Activated T-cell treated with anti-CD3 and anti-CD28 coated beads, Interleukin-2, amount 50 U/mL, for 72 hours (primary cell): ENCODE measurements at regions not wholly inside any gene's neighbourhood (a gene's known extent, or its start where the extent isn't known, plus 50 kb on each side); places are given as distances from the start of the nearest gene placed in this dataset.
"Not testable (repeated sequence)": the region's sequence is repeated elsewhere in the genome, so short reads cannot be mapped to it uniquely, and the experiment has no call there.

Source experiments
- ATAC-seq, 2 donors: fragments of 150-1000 bp; cut with Tn5 transposase; replicated peaks in 1 of 2; 2 replicates each; pipeline ENCODE4 v1.10.0; 2021; ENCODE audit warnings: moderate library complexity in 2 of 2, mild to moderate bottlenecking in 1 of 2
- DNase-seq, 2 donors: peaks; one replicate each; pipeline ENCODE4 v3.0.0; 2021 to 2022; ENCODE audit warnings: mixed read lengths in 1 of 2
- H3K27ac Mint-ChIP-seq: one replicate; pipeline ENCODE4 v1.8.0; 2022; ENCODE audit warnings: mild to moderate bottlenecking, moderate library complexity, mixed read lengths
- H3K27me3 Mint-ChIP-seq: one replicate; pipeline ENCODE4 v1.8.0; 2022; ENCODE audit warnings: low read depth, mixed read lengths
- H3K36me3 Mint-ChIP-seq, 2 donors: one replicate each; pipeline ENCODE4 v1.8.0; 2022; ENCODE audit warnings: mixed read lengths in 2 of 2, mild to moderate bottlenecking in 1 of 2; ENCODE audit not compliant: insufficient read depth in 2 of 2
- H3K4me1 Mint-ChIP-seq: one replicate; pipeline ENCODE4 v1.8.0; 2022; ENCODE audit warnings: low read depth, mixed read lengths
- H3K4me3 Mint-ChIP-seq, 2 donors: one replicate each; pipeline ENCODE4 v1.8.0; 2022; ENCODE audit warnings: mild to moderate bottlenecking in 2 of 2, mixed read lengths in 2 of 2, moderate library complexity in 2 of 2
- H3K9me3 Mint-ChIP-seq, 2 donors: one replicate each; pipeline ENCODE4 v1.8.0; 2022; ENCODE audit warnings: mixed read lengths in 2 of 2

- peaks cover 4% of the 10 kb centered on the region for H3K4me1 Mint-ChIP-seq
- ATAC-seq (no peak), DNase-seq (no peak)
- no peak overlapping the region for H3K27ac Mint-ChIP-seq
- no peak overlapping the region for H3K4me3 Mint-ChIP-seq
- H3K9me3 Mint-ChIP-seq, result no peaks in the 10 kb centered on the region
- peaks cover 19% of the 10 kb centered on the region for H3K27me3 Mint-ChIP-seq
- H3K36me3 Mint-ChIP-seq, result no peaks in the 10 kb centered on the region
These were observed 100.5 kb upstream of the SETBP1 start for GRCh38 chr18:44580159-44580558.

GRCh38 chr18:44580782-44581181 is 99.9 kb upstream of the SETBP1 start:
- H3K36me3 Mint-ChIP-seq, result not testable (repeated sequence)

DNA sequence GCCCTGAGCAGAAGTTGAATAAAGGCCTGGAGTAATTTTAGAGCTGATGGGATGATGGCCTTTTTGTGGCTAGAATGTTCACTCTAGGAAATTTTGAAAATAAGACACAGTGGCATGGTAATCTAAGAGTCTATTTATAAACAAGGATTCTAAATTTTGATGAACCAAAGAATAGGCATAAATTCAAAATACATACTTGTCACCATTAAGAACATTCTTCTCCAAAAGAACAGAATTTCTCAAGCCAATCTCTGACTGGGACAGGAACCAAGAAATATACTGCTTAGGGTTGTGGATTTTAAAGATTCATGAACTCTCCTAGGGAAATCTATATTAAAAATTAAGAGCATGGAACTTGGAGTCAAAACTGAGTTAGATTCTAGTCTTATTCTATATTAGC is 98.2 kb upstream of the SETBP1 start:
- H3K27me3 Mint-ChIP-seq, result peaks cover 19% of the 10 kb centered on the region
- no peak overlapping the region for H3K27ac Mint-ChIP-seq
- H3K4me1 Mint-ChIP-seq, result peaks cover 4% of the 10 kb centered on the region
- H3K4me3 Mint-ChIP-seq, result no peak overlapping the region
- no peaks in the 10 kb centered on the region for H3K36me3 Mint-ChIP-seq
- DNase-seq, result no peak
- H3K9me3 Mint-ChIP-seq, result no peaks in the 10 kb centered on the region
- ATAC-seq, result no peak

More at GRCh38 chr18:44580782-44581181, 99.9 kb upstream of the SETBP1 start:
- not testable (repeated sequence) for H3K4me3 Mint-ChIP-seq, DNase-seq, H3K27ac Mint-ChIP-seq, H3K4me1 Mint-ChIP-seq, ATAC-seq, H3K9me3 Mint-ChIP-seq
- H3K27me3 Mint-ChIP-seq, result peaks cover 19% of the 10 kb centered on the region

- H3K27me3 Mint-ChIP-seq, result peaks cover 23% of the 10 kb centered on the region
- H3K27ac Mint-ChIP-seq, result no peak overlapping the region
- no peak overlapping the region for H3K4me3 Mint-ChIP-seq
- peaks cover 4% of the 10 kb centered on the region for H3K4me1 Mint-ChIP-seq
- ATAC-seq, result no peak
- no peaks in the 10 kb centered on the region for H3K9me3 Mint-ChIP-seq
- no peaks in the 10 kb centered on the region for H3K36me3 Mint-ChIP-seq
- no peak for DNase-seq
These were observed 95.8 kb upstream of the SETBP1 start for GRCh38 chr18:44584900-44585299.

DNA sequence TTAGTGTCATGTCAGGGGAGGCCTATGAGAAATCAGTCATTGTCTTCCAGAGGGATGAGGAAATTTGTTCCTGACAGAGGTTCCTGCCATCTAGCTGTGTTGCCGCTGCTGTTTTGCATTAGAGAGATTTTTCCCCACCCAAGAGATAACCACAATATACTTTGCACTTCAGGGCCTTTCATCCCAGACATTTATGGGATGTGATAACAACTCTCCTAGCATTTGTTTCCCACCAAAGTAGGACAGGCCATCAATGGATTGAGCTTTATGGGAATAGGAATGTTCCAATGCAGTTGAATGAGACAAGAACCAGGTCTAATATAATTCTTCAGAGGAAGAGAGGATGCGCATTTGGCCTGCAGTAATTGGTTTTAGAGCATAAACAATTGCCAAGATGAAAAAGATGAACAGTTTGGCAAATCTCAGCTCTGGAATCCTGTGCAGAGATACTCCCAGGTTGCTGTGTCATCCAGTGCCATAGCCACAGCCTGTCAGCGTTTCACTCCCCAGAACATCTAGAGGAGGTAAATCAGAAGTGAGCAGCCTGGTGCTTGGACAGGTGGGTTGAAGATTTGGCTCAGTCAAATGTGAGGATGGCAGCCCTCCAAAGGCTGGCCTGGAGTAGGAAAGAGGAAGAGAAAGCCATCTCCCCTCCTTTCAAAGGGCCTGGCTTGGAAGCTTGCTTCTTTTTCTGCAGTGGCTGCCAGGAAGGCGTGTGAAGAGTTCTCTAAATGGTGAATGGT is 93.7 kb upstream of the SETBP1 start:
- Mint-ChIP-seq H3K36me3 (no peaks in the 10 kb centered on the region), H3K4me1 (peaks cover under 1% of the 10 kb centered on the region), H3K9me3 (no peaks in the 10 kb centered on the region), H3K27me3 (peaks cover 32% of the 10 kb centered on the region), H3K27ac (no peak overlapping the region), H3K4me3 (no peak overlapping the region)
- ATAC-seq, result no peak
- DNase-seq, result no peak

DNA sequence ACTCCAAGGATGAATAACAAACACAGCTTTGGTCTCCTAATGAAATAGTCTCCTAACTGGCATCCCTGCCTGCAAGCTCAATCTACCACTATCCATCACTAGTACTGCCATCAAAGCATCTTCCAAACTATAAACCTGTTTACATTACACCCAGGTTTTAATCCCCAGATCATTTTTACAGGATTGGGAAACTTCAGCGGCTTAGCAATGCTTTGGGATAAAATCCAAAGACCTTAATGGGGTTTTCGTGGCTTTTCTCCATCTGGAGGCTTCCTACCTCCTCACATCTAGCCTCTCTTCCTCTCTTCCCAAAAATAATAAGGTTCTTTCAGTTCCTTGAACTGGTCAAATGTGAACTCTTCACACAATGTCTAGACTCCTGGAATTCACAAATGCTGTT is 92.2 kb upstream of the SETBP1 start:
- Mint-ChIP-seq H3K27ac (no peak overlapping the region), H3K9me3 (no peaks in the 10 kb centered on the region), H3K4me1 (no peaks in the 10 kb centered on the region), H3K36me3 (no peaks in the 10 kb centered on the region), H3K27me3 (peaks cover 28% of the 10 kb centered on the region), H3K4me3 (no peak overlapping the region)
- no peak for DNase-seq
- no peak for ATAC-seq

DNA sequence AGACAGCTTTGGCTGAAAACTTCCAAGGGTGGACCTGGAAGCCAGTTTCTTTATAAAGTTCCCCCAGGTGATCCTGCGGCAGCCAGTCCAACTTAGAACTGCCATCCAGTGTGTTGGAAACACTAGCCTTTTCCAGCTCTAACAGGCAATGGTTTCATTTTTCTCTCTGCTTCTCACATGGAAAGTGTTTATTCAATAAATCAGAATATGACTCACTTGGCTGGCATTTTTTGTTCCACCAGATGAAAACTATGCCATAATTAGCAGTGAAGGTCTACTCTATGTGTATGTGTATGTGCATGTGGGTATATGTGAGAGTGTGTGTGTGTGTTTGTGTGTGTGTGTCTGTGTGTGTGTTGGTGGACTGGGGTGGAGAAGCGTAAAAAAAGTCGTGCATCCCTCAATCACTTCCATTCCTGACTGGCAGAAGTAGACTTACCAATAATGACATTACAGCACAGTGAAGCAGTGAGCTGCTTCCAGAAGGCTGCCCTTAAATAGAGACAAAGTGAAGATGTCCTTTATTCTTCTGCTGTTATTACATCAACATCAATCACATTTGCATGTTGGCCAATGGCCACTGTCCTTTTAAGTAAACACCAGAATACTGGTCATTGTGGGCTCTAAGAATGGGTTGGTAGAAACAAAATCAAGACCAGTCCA is 90.9 kb upstream of the SETBP1 start:
- no peak overlapping the region for H3K27ac Mint-ChIP-seq
- H3K9me3 Mint-ChIP-seq, result no peaks in the 10 kb centered on the region
- no peak for ATAC-seq
- H3K4me1 Mint-ChIP-seq, result no peaks in the 10 kb centered on the region
- H3K4me3 Mint-ChIP-seq, result no peak overlapping the region
- no peaks in the 10 kb centered on the region for H3K36me3 Mint-ChIP-seq
- peaks cover 30% of the 10 kb centered on the region for H3K27me3 Mint-ChIP-seq
- DNase-seq, result no peak

DNA sequence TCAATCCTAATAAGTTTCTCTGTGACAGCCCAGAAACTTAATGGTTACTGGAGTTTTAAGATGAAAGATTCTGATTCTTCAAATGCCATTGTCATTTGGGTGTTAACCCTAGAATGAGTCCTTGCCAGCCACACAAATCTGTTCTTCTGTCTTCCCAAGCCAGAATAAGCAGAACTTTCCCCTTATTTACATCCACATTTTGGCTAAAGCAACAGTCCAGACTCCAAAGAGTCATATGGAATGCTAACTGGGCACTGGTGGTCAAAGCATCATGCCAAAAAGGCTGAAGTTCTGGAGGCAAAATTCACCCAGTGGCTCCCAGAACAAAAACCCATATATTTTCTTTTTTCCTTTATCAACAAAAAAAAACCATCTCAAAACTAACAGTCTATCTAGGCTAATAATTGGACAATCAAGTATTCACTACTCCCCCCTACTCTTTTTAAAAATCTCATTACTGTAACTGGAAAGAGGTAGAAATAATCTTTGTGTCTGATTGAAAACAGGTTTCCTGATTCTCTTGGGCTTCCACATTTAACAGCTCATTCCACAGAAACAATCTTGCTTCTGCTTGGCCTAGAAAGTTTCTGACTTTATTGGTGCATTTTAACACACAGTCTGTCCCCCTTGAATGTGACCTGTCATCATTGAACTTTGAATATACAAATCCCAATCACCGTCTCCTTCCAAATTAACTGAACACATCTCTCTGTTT is 89.6 kb upstream of the SETBP1 start:
- H3K27ac Mint-ChIP-seq, result no peak overlapping the region
- ATAC-seq (no peak), DNase-seq (no peak)
- H3K9me3 Mint-ChIP-seq, result no peaks in the 10 kb centered on the region
- H3K4me1 Mint-ChIP-seq, result no peaks in the 10 kb centered on the region
- peaks cover 36% of the 10 kb centered on the region for H3K27me3 Mint-ChIP-seq
- H3K36me3 Mint-ChIP-seq, result no peaks in the 10 kb centered on the region
- no peak overlapping the region for H3K4me3 Mint-ChIP-seq

DNA sequence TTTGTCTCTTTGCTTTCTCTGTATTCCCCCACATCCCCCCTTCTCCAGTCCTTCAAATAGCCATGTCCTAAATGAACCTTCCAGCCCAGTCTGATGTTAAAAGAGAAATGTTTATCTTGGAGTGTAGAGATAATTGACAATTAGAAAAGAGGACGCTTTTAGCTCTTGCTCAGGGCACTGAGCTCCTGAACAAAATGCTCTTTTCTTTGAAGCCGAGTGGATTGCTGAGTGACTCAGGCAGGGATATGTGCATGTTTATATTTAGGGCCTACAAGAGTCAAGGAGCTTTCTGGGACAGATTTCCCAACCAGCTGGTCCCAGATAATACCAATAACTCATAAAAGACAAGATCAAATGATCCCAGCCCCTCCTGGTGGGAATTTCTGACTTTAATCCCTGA is 88.0 kb upstream of the SETBP1 start:
- Mint-ChIP-seq H3K4me1 (peaks cover 10% of the 10 kb centered on the region), H3K4me3 (no peak overlapping the region), H3K27ac (no peak overlapping the region), H3K36me3 (no peaks in the 10 kb centered on the region), H3K27me3 (peaks cover 36% of the 10 kb centered on the region), H3K9me3 (no peaks in the 10 kb centered on the region)
- DNase-seq (no peak), ATAC-seq (no peak)

GRCh38 chr18:44594799-44595467 is 85.8 kb upstream of the SETBP1 start:
- H3K9me3 Mint-ChIP-seq, result no peaks in the 10 kb centered on the region
- H3K36me3 Mint-ChIP-seq, result no peaks in the 10 kb centered on the region
- ATAC-seq (no peak), DNase-seq (no peak)
- H3K27ac Mint-ChIP-seq, result no peak overlapping the region
- H3K27me3 Mint-ChIP-seq, result peaks cover 44% of the 10 kb centered on the region
- H3K4me3 Mint-ChIP-seq, result no peak overlapping the region
- peaks cover 10% of the 10 kb centered on the region for H3K4me1 Mint-ChIP-seq

DNA sequence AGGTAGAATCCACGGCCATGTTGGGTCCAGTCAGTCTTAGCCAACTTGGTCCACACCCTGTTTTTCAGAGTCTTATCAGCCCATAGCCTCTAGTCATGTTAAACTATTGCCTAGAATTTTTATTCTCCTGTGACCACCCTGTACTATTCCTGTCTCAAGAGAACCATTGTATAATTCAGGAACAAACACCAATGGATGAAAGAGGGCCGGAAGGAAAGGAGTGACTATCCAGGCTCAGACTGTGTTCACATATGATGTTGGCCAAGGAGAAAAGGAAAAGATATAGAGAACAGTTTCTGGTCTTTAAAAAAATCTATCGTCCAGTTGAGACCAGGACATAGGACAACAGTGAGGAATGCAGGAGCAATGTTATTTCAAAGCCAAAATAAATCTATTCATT is 82.9 kb upstream of the SETBP1 start:
- Mint-ChIP-seq H3K27ac (no peak overlapping the region), H3K27me3 (peaks cover 46% of the 10 kb centered on the region), H3K4me1 (peaks cover 10% of the 10 kb centered on the region), H3K9me3 (no peaks in the 10 kb centered on the region), H3K4me3 (no peak overlapping the region), H3K36me3 (no peaks in the 10 kb centered on the region)
- ATAC-seq (no peak), DNase-seq (no peak)

- no peak overlapping the region for H3K27ac Mint-ChIP-seq
- H3K36me3 Mint-ChIP-seq, result no peaks in the 10 kb centered on the region
- no peak for ATAC-seq
- no peaks in the 10 kb centered on the region for H3K9me3 Mint-ChIP-seq
- no peak overlapping the region for H3K4me3 Mint-ChIP-seq
- no peak for DNase-seq
- H3K27me3 Mint-ChIP-seq, result peaks cover 43% of the 10 kb centered on the region
- peaks cover 10% of the 10 kb centered on the region for H3K4me1 Mint-ChIP-seq
These were observed 82.2 kb upstream of the SETBP1 start for GRCh38 chr18:44598514-44598913.

- H3K4me1 Mint-ChIP-seq, result peaks cover 10% of the 10 kb centered on the region
- H3K4me3 Mint-ChIP-seq, result no peak overlapping the region
- no peak overlapping the region for H3K27ac Mint-ChIP-seq
- no peaks in the 10 kb centered on the region for H3K36me3 Mint-ChIP-seq
- no peak for DNase-seq
- peaks cover 37% of the 10 kb centered on the region for H3K27me3 Mint-ChIP-seq
- ATAC-seq, result no peak
- H3K9me3 Mint-ChIP-seq, result no peaks in the 10 kb centered on the region
These were observed 81.3 kb upstream of the SETBP1 start for GRCh38 chr18:44599412-44599811.
